RWPE1 (cell line): ENCODE measurements at regions not wholly inside any gene's neighbourhood (a gene's known extent, or its start where the extent isn't known, plus 50 kb on each side); places are given as distances from the start of the nearest gene placed in this dataset.
"Not testable (repeated sequence)": the region's sequence is repeated elsewhere in the genome, so short reads cannot be mapped to it uniquely, and the experiment has no call there.

Experiments
- CTCF ChIA-PET: fragments of 350-600 bp; sonication (Branson Sonifier 250); formaldehyde crosslinking; extraction: SDS; loops from one replicate; lab custom pipeline; 2021; lab: Yijun Ruan, JAX
- POLR2A ChIA-PET: fragments of 400-600 bp; formaldehyde crosslinking; extraction: SDS; loops from one replicate; lab custom pipeline; 2020; ENCODE audit warnings: antibody characterized with exemption; ENCODE audit not compliant: low non-redundant PET; lab: Yijun Ruan, JAX
- DNase-seq: peaks from one replicate; pipeline ENCODE4 v3.0.0; 2012; ENCODE audit warnings: low spot score
- H3K27ac ChIP-seq: fragments of 450-650 bp; 2 replicates; pipeline ENCODE4 v1.5.1; 2017
- CTCF ChIP-seq: fragments of 450-650 bp; conservative IDR thresholded peaks from 2 replicates; pipeline ENCODE4 v1.5.1; 2017; ENCODE audit warnings: low read depth, mild to moderate bottlenecking

DNA sequence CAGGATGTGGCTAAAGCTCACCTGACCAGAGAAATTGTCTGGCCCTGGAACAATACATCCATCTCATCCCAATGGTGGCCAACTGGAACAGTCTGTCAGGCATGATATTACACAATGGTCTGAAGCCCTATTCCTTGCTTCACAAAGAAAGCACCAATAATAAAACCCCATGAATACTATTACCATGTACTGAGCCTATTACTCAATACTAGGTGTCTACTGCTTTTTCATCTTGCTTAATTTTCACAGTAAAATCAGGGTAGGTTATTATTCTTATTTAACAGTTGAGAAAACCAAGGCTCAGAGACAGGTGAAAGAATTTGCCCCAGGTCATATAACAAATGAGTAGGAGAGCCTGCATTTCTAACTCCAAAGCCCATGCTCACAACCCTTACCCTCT lies 68.9 kb upstream of the CAPRIN1 start:
- no peak overlapping the region for H3K27ac ChIP-seq
- no peak for TF ChIP-seq CTCF
- no peak for DNase-seq
- ChIA-PET CTCF (interaction anchor here (0.6 to 0.7 kb wide), 4 partner anchors 34 to 792 kb away, joined by 3 to 4 read pairs (median 4); no protein-coding TSS in a partner anchor), POLR2A (no interaction called here)

GRCh38 chr11:33980897-33981296 lies 70.6 kb upstream of the CAPRIN1 start:
- ChIA-PET POLR2A (no interaction called here), CTCF (no interaction called here)
- DNase-seq = no peak
- no peak for TF ChIP-seq CTCF
- H3K27ac ChIP-seq = no peak overlapping the region

DNA sequence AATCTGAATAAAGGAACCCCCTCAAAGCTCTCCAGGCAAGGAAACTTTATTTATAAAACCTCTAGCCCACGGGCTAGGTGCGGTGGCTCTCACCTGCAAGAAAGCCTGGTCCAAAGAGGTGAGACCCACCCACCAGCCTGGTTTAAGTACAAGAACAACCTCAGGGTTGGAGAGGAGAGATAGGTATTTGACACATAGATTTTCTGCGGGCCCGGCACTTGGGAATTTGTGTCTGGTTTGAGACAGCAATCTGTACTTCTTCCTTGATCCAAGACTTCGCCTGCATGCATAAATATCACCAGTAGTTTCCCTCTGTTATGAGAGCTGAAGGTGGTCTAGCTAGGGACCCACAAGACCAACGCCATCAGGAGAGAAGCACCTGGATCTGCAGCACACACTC lies 73.2 kb upstream of the CAPRIN1 start:
- ChIA-PET POLR2A (no interaction called here), CTCF (no interaction called here)
- DNase-seq = no peak
- TF ChIP-seq CTCF = no peak
- H3K27ac ChIP-seq = no peak overlapping the region

DNA sequence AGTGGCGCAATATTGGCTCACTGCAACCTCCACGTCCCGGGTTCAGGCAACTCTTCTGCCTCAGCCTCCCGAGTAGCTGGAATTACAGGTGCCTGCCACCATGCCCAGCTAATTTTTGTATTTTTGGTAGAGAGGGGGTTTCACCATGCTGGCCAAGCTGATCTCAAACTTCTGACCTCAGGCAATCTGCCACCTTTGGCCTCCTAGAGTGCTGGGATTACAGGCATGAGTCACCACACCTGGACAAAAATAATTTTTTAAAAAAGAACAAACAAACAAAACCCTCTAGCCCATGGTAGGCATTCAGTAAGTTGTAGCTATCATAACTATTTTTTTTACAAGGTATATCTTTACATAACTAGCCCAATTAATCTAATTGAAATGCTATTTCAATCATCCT lies 73.9 kb upstream of the CAPRIN1 start:
- no peak overlapping the region for H3K27ac ChIP-seq
- ChIA-PET CTCF (interaction anchor here (0.5 to 1.2 kb wide), 3 partner anchors 10 to 376 kb away, joined by 3 to 13 read pairs (median 6); no protein-coding TSS in a partner anchor), POLR2A (no interaction called here)
- TF ChIP-seq CTCF = no peak
- DNase-seq = no peak

- POLR2A ChIA-PET = no interaction called here
- H3K27ac ChIP-seq = no peak overlapping the region
These were observed 74.9 kb upstream of the CAPRIN1 start for GRCh38 chr11:33976495-33977199.

GRCh38 chr11:33974804-33975203 lies 76.7 kb upstream of the CAPRIN1 start:
- no peak overlapping the region for H3K27ac ChIP-seq
- CTCF ChIA-PET = interaction anchor here (2.0 kb wide), 1 partner anchor 13 kb away, joined by 5 read pairs; no protein-coding TSS in a partner anchor
- no peak for DNase-seq
- POLR2A ChIA-PET = interaction anchor here (0.6 kb wide), 1 partner anchor 467 kb away, joined by 3 read pairs; no protein-coding TSS in a partner anchor
- no peak for TF ChIP-seq CTCF

More at GRCh38 chr11:33976495-33977199, 74.9 kb upstream of the CAPRIN1 start:
- TF ChIP-seq CTCF = no peak
- DNase-seq = no peak
- CTCF ChIA-PET = interaction anchor here (0.5 to 2.0 kb wide), 6 partner anchors 11 to 375 kb away, joined by 3 to 13 read pairs (median 4); no protein-coding TSS in a partner anchor

DNA sequence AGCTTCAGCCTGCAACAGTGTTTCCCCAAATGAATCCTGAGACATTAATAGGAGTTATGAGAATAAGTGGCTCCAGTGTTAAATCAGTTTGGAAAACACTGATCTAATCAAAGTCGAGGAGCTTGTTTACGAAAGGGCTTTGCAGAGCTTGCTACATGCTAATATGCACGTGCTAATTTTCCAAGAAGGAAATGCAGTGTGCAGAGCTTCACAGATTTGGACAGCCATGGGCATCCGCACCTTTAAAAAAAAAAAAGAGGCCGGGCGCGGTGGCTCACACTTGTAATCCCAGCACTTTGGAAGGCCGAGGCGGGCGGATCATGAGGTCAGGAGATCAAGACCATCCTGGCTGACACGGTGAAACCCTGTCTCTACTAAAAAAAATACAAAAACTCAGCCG lies 79.7 kb upstream of the LMO2 start:
- CTCF ChIA-PET = interaction anchor here (0.5 to 2.1 kb wide), 18 partner anchors 16 to 816 kb away, joined by 3 to 22 read pairs (median 5); no protein-coding TSS in a partner anchor
- POLR2A ChIA-PET, H3K27ac ChIP-seq, DNase-seq: not testable (repeated sequence)
